H1 (cell line): ENCODE measurements at regions not wholly inside any gene's neighbourhood (a gene's known extent, or its start where the extent isn't known, plus 50 kb on each side); places are given as distances from the start of the nearest gene placed in this dataset.

Source experiments
- TF ChIP-seq, protein P1 (sequence below): fragments of 300-600 bp; sonication (generic); IDR thresholded peaks from 2 replicates; pipeline ENCODE4 v1.7.1; 2012; ENCODE audit warnings: low read length, moderate library complexity, mild to moderate bottlenecking, inconsistent platforms; ENCODE audit not compliant: insufficient replicate concordance

DNA sequence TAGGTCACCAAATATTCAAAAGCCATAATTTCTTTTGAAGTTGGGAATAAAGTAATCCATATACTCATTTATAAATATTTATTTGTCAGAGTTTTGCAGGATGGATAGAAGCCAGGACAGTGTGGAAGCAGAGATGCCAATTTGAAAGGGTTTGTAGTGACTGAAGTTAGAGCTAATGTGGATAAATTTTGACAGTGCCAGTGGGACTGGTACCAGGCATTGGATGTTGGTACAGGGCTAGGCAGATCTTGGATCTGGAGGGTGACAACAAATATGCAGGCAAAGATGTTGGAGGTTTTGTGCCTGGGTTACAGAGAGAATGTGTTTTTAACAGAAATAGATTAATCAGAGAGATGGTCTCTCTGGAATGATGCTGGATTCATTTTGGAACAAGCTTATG lies 135.6 kb downstream of the DMRTA1 start (continued):
- TF ChIP-seq, protein P1, sequence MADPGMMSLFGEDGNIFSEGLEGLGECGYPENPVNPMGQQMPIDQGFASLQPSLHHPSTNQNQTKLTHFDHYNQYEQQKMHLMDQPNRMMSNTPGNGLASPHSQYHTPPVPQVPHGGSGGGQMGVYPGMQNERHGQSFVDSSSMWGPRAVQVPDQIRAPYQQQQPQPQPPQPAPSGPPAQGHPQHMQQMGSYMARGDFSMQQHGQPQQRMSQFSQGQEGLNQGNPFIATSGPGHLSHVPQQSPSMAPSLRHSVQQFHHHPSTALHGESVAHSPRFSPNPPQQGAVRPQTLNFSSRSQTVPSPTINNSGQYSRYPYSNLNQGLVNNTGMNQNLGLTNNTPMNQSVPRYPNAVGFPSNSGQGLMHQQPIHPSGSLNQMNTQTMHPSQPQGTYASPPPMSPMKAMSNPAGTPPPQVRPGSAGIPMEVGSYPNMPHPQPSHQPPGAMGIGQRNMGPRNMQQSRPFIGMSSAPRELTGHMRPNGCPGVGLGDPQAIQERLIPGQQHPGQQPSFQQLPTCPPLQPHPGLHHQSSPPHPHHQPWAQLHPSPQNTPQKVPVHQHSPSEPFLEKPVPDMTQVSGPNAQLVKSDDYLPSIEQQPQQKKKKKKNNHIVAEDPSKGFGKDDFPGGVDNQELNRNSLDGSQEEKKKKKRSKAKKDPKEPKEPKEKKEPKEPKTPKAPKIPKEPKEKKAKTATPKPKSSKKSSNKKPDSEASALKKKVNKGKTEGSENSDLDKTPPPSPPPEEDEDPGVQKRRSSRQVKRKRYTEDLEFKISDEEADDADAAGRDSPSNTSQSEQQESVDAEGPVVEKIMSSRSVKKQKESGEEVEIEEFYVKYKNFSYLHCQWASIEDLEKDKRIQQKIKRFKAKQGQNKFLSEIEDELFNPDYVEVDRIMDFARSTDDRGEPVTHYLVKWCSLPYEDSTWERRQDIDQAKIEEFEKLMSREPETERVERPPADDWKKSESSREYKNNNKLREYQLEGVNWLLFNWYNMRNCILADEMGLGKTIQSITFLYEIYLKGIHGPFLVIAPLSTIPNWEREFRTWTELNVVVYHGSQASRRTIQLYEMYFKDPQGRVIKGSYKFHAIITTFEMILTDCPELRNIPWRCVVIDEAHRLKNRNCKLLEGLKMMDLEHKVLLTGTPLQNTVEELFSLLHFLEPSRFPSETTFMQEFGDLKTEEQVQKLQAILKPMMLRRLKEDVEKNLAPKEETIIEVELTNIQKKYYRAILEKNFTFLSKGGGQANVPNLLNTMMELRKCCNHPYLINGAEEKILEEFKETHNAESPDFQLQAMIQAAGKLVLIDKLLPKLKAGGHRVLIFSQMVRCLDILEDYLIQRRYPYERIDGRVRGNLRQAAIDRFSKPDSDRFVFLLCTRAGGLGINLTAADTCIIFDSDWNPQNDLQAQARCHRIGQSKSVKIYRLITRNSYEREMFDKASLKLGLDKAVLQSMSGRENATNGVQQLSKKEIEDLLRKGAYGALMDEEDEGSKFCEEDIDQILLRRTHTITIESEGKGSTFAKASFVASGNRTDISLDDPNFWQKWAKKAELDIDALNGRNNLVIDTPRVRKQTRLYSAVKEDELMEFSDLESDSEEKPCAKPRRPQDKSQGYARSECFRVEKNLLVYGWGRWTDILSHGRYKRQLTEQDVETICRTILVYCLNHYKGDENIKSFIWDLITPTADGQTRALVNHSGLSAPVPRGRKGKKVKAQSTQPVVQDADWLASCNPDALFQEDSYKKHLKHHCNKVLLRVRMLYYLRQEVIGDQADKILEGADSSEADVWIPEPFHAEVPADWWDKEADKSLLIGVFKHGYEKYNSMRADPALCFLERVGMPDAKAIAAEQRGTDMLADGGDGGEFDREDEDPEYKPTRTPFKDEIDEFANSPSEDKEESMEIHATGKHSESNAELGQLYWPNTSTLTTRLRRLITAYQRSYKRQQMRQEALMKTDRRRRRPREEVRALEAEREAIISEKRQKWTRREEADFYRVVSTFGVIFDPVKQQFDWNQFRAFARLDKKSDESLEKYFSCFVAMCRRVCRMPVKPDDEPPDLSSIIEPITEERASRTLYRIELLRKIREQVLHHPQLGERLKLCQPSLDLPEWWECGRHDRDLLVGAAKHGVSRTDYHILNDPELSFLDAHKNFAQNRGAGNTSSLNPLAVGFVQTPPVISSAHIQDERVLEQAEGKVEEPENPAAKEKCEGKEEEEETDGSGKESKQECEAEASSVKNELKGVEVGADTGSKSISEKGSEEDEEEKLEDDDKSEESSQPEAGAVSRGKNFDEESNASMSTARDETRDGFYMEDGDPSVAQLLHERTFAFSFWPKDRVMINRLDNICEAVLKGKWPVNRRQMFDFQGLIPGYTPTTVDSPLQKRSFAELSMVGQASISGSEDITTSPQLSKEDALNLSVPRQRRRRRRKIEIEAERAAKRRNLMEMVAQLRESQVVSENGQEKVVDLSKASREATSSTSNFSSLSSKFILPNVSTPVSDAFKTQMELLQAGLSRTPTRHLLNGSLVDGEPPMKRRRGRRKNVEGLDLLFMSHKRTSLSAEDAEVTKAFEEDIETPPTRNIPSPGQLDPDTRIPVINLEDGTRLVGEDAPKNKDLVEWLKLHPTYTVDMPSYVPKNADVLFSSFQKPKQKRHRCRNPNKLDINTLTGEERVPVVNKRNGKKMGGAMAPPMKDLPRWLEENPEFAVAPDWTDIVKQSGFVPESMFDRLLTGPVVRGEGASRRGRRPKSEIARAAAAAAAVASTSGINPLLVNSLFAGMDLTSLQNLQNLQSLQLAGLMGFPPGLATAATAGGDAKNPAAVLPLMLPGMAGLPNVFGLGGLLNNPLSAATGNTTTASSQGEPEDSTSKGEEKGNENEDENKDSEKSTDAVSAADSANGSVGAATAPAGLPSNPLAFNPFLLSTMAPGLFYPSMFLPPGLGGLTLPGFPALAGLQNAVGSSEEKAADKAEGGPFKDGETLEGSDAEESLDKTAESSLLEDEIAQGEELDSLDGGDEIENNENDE: no peak
